Fibroblast of lung (primary cell): ENCODE measurements at regions not wholly inside any gene's neighbourhood (a gene's known extent, or its start where the extent isn't known, plus 50 kb on each side); places are given as distances from the start of the nearest gene placed in this dataset.

Source experiments
- CTCF ChIP-seq, 2 donors: IDR thresholded peaks in 1 of 2; conservative IDR thresholded peaks in 1 of 2; 1 replicate in 1 of 2; 2 replicates in 1 of 2; pipeline ENCODE4 v1.5.1; 2011 to 2012; ENCODE audit warnings: low read length in 2 of 2, control low read depth in 1 of 2, inconsistent platforms in 1 of 2, low read depth in 1 of 2, mild to moderate bottlenecking in 1 of 2
- EZH2 ChIP-seq: IDR thresholded peaks from 2 replicates; pipeline ENCODE4 v1.5.1; 2012; ENCODE audit warnings: low read length, control low read depth, mild to moderate bottlenecking; ENCODE audit errors: missing control alignments

GRCh38 chr16:79480929-79481328, 119.6 kb downstream of the MAF start:
- TF ChIP-seq EZH2, result no peak
- TF ChIP-seq CTCF (conservative IDR thresholded peaks at IDR 0.05 in 1 of 2, IDR thresholded peaks at IDR 0.05 in 1 of 2; ENCODE audit: low read depth in 1 of 2, low read length in 2 of 2), result no peak
